GM18870 (cell line): ENCODE measurements at regions not wholly inside any gene's neighbourhood (a gene's known extent, or its start where the extent isn't known, plus 50 kb on each side); places are given as distances from the start of the nearest gene placed in this dataset.
"Not testable (repeated sequence)": the region's sequence is repeated elsewhere in the genome, so short reads cannot be mapped to it uniquely, and the experiment has no call there.

ENCODE experiments used
- ATAC-seq: cut with Tn5 transposase; IDR thresholded peaks from one replicate; pipeline ENCODE4 v1.9.1; 2021; ENCODE audit warnings: moderate library complexity; ENCODE audit not compliant: unreplicated experiment

GRCh38 chr5:71771191-71771590 is 52.1 kb downstream of the CARTPT start:
- ATAC-seq: no peak

GRCh38 chr5:71778678-71779276 is 59.7 kb downstream of the CARTPT start:
- ATAC-seq: no peak

- no peak for ATAC-seq
Observed at GRCh38 chr5:71780597-71780996, 61.5 kb downstream of the CARTPT start.

GRCh38 chr5:71782393-71782770 is 63.3 kb downstream of the CARTPT start:
- peak; percentile 17 for ATAC-seq

- peak; percentile 89 for ATAC-seq
Observed at GRCh38 chr5:71782771-71783770, 64.0 kb downstream of the CARTPT start.

- no peak for ATAC-seq
Observed at GRCh38 chr5:71783891-71784290, 64.8 kb downstream of the CARTPT start.

GRCh38 chr5:71786337-71787055 is 67.4 kb downstream of the CARTPT start:
- no peak for ATAC-seq

GRCh38 chr5:71788794-71789193 is 69.7 kb downstream of the CARTPT start:
- no peak for ATAC-seq

- no peak for ATAC-seq
Observed at GRCh38 chr5:71789746-71790145, 70.7 kb downstream of the CARTPT start.

- ATAC-seq: no peak
Observed at GRCh38 chr5:71790433-71790832, 71.4 kb downstream of the CARTPT start.

GRCh38 chr5:71792041-71792440 is 73.0 kb downstream of the CARTPT start:
- ATAC-seq: not testable (repeated sequence)

GRCh38 chr5:71794061-71794695 is 75.1 kb downstream of the CARTPT start:
- ATAC-seq: no peak

- ATAC-seq: no peak
Observed at GRCh38 chr5:71802673-71803072, 83.6 kb downstream of the CARTPT start.

- no peak for ATAC-seq
Observed at GRCh38 chr5:71806711-71807110, 87.6 kb downstream of the CARTPT start.

- no peak for ATAC-seq
Observed at GRCh38 chr5:71807909-71808308, 88.8 kb downstream of the CARTPT start.

- no peak for ATAC-seq
Observed at GRCh38 chr5:71809446-71809845, 90.4 kb downstream of the CARTPT start.

- ATAC-seq: no peak
Observed at GRCh38 chr5:71810023-71810422, 90.9 kb downstream of the CARTPT start.

- ATAC-seq: no peak
Observed at GRCh38 chr5:71810471-71811195, 91.6 kb downstream of the CARTPT start.

- no peak for ATAC-seq
Observed at GRCh38 chr5:71811779-71812178, 92.7 kb downstream of the CARTPT start.

- no peak for ATAC-seq
Observed at GRCh38 chr5:71816307-71816706, 97.2 kb downstream of the CARTPT start.
